Cardiac muscle cell (in vitro differentiated cells and primary cell): ENCODE measurements at regions not wholly inside any gene's neighbourhood (a gene's known extent, or its start where the extent isn't known, plus 50 kb on each side); places are given as distances from the start of the nearest gene placed in this dataset.
A peak's percentile ranks its signal among the peaks of the same experiment; 100 is the strongest.
"Not testable (repeated sequence)": the region's sequence is repeated elsewhere in the genome, so short reads cannot be mapped to it uniquely, and the experiment has no call there.

Experiments
- DNase-seq, 2 donors: peaks; one replicate each; pipeline versions ENCODE4 v3.0.0 to v3.0.0-alpha.2; 2010 to 2017; ENCODE audit warnings: low read depth in 1 of 2, low spot score in 1 of 2
- H3K27ac ChIP-seq: fragments of 200-600 bp; sonication (generic); 2 replicates; pipeline ENCODE4 v1.5.1; 2016
- H3K27me3 ChIP-seq: fragments of 200-600 bp; sonication (generic); 2 replicates; pipeline ENCODE4 v1.6.0; 2016; ENCODE audit warnings: control low read depth
- H3K36me3 ChIP-seq: fragments of 200-600 bp; sonication (generic); 2 replicates; pipeline ENCODE4 v1.5.1; 2016; ENCODE audit warnings: control low read depth
- H3K4me1 ChIP-seq: fragments of 200-600 bp; sonication (generic); 2 replicates; pipeline ENCODE4 v1.8.1; 2017; ENCODE audit warnings: low read depth, mild to moderate bottlenecking, mixed run types
- H3K4me3 ChIP-seq: fragments of 200-600 bp; sonication (generic); 2 replicates; pipeline ENCODE4 v1.5.1; 2016; ENCODE audit warnings: mild to moderate bottlenecking
- H3K9me3 ChIP-seq: fragments of 200-600 bp; sonication (generic); 2 replicates; pipeline ENCODE4 v1.5.1; 2017; ENCODE audit warnings: low read depth, mild to moderate bottlenecking, control low read depth
- CTCF ChIP-seq: IDR thresholded peaks from 2 replicates; pipeline ENCODE4 v1.5.1; 2012; ENCODE audit warnings: low read depth, mild to moderate bottlenecking, low read length

- H3K4me1 ChIP-seq: no peaks in the 10 kb centered on the region
- H3K9me3 ChIP-seq: no peaks in the 10 kb centered on the region
- no peak for TF ChIP-seq CTCF
- H3K4me3 ChIP-seq: no peak overlapping the region
- no peak overlapping the region for H3K27ac ChIP-seq
- DNase-seq: no peak
- H3K36me3 ChIP-seq: no peaks in the 10 kb centered on the region
- peaks cover 77% of the 10 kb centered on the region for H3K27me3 ChIP-seq
These were observed 72.3 kb upstream of the APBB1IP start for GRCh38 chr10:26365681-26366358.

- not testable (repeated sequence) for H3K4me1 ChIP-seq, H3K27ac ChIP-seq, DNase-seq, H3K36me3 ChIP-seq, H3K9me3 ChIP-seq, H3K4me3 ChIP-seq
- peaks cover 77% of the 10 kb centered on the region for H3K27me3 ChIP-seq
These were observed 71.1 kb upstream of the APBB1IP start for GRCh38 chr10:26367035-26367434.

- peaks cover 77% of the 10 kb centered on the region for H3K27me3 ChIP-seq
- H3K4me1 ChIP-seq: no peaks in the 10 kb centered on the region
- H3K27ac ChIP-seq: no peak overlapping the region
- DNase-seq: peak; percentile 32 to 81
- no peaks in the 10 kb centered on the region for H3K36me3 ChIP-seq
- no peak overlapping the region for H3K4me3 ChIP-seq
- no peaks in the 10 kb centered on the region for H3K9me3 ChIP-seq
- no peak for TF ChIP-seq CTCF
These were observed 70.4 kb upstream of the APBB1IP start for GRCh38 chr10:26367771-26368170.

- TF ChIP-seq CTCF: no peak
- Histone ChIP-seq H3K36me3 (no peaks in the 10 kb centered on the region), H3K27ac (no peak overlapping the region), H3K27me3 (peaks cover 81% of the 10 kb centered on the region), H3K9me3 (no peaks in the 10 kb centered on the region), H3K4me1 (no peaks in the 10 kb centered on the region), H3K4me3 (no peak overlapping the region)
- no peak for DNase-seq
These were observed 69.7 kb upstream of the APBB1IP start for GRCh38 chr10:26368463-26368862.

GRCh38 chr10:26372513-26373354 is 65.4 kb upstream of the APBB1IP start:
- Histone ChIP-seq H3K4me3 (no peak overlapping the region), H3K36me3 (no peaks in the 10 kb centered on the region), H3K9me3 (no peaks in the 10 kb centered on the region), H3K27me3 (peaks cover 90% of the 10 kb centered on the region), H3K27ac (no peak overlapping the region), H3K4me1 (no peaks in the 10 kb centered on the region)
- no peak for TF ChIP-seq CTCF
- DNase-seq: no peak

GRCh38 chr10:26374426-26374825 is 63.7 kb upstream of the APBB1IP start:
- TF ChIP-seq CTCF: no peak
- no peak for DNase-seq
- no peaks in the 10 kb centered on the region for H3K36me3 ChIP-seq

GRCh38 chr10:26377224-26377810 is 60.8 kb upstream of the APBB1IP start:
- not testable (repeated sequence) for DNase-seq, H3K27ac ChIP-seq, H3K36me3 ChIP-seq, H3K4me1 ChIP-seq, H3K4me3 ChIP-seq, H3K9me3 ChIP-seq
- H3K27me3 ChIP-seq: peaks cover 90% of the 10 kb centered on the region

More at GRCh38 chr10:26374426-26374825, 63.7 kb upstream of the APBB1IP start:
- Histone ChIP-seq H3K9me3 (no peaks in the 10 kb centered on the region), H3K4me3 (no peak overlapping the region), H3K27me3 (peaks cover 90% of the 10 kb centered on the region), H3K4me1 (no peaks in the 10 kb centered on the region), H3K27ac (no peak overlapping the region)
